Pancreas (tissue), 10 donors: ENCODE measurements at regions not wholly inside any gene's neighbourhood (a gene's known extent, or its start where the extent isn't known, plus 50 kb on each side); places are given as distances from the start of the nearest gene placed in this dataset.

Experiments
- ATAC-seq, 4 donors: fragments of 200-7000 bp; cut with Tn5 transposase; one replicate each; pipeline versions ENCODE4 v1.8.0 to v1.9.1; 2020; ENCODE audit warnings: mild to moderate bottlenecking in 4 of 4, moderate library complexity in 4 of 4
- DNase-seq, 6 donors: peaks; one replicate each; pipeline ENCODE4 v3.0.0-alpha.2; 2020
- FAIRE-seq: peaks from 2 replicates; lab custom pipeline; 2012; peaks lifted over from hg19 to GRCh38; lab: Jason Lieb, UNC
- H3K27ac ChIP-seq, 4 donors: fragments of 200-600 bp; sonication (generic); 1 replicate in 3 of 4; 2 replicates in 1 of 4; pipeline versions ENCODE4 v1.5.0 to v1.8.0; 2020
- H3K27me3 ChIP-seq, 4 donors: fragments of 200-600 bp; one replicate each; pipeline ENCODE4 v1.8.0; 2021
- H3K36me3 ChIP-seq, 3 donors: fragments of 200-600 bp; sonication (generic) in 1 of 3; one replicate each; pipeline versions ENCODE4 v1.5.0 to v1.8.0; 2020 to 2021
- H3K4me1 ChIP-seq, 3 donors: fragments of 200-600 bp; one replicate each; pipeline ENCODE4 v1.8.0; 2021
- H3K4me3 ChIP-seq, 4 donors: fragments of 200-600 bp; sonication (generic) in 2 of 4; one replicate each; pipeline versions ENCODE4 v1.5.0 to v1.8.0; 2020 to 2021
- H3K9me3 ChIP-seq, 4 donors: fragments of 200-600 bp; one replicate each; pipeline ENCODE4 v1.8.0; 2021
- CTCF ChIP-seq, 4 donors: fragments of 200-600 bp; sonication (generic) in 3 of 4; IDR thresholded peaks; one replicate each; pipeline versions ENCODE4 v1.5.0 to v1.8.0; 2021; ENCODE audit warnings: antibody characterized with exemption in 4 of 4
- WGBS, 2 donors: extraction: QIAGEN DNeasy Blood & Tissue Kit; methylation state at CpG; one replicate each; pipeline ENCODE4 v1.1.7; 2013; 5-methylcytosine and 5-hydroxymethylcytosine counted together
- intact Hi-C, 3 donors: fragments of 100-400 bp; cut with DNase I; formaldehyde crosslinking; loops; one replicate each; pipeline versions ENCODE4 v1.11.1 to v1.14.2; 2022
- donor health status: healthy with polysubstance abuse.
- donor health status: DM: no; HTN: no; CAD: no; lungs with moderate emphysema.
- donor health status: DM: no; HTN: no; CAD: no.
- donor health status: control.
- donor health status: control.
- donor health status: Bipolar disorder and iron deficiency.
- donor health status: DM: yes; HTN: yes; CAD: no.
- donor health status: DM: no; HTN: no; CAD: no.
- donor health status: DM: no; HTN: no; CAD: no.
- donor health status: DM: yes; HTN: yes; CAD: no.

GRCh38 chr2:160658851-160659250, 165.2 kb upstream of the RBMS1 start:
- Histone ChIP-seq H3K4me1 (no peaks in the 10 kb centered on the region), H3K36me3 (no peaks in the 10 kb centered on the region), H3K27me3 (no peaks in the 10 kb centered on the region), H3K9me3 (no peaks in the 10 kb centered on the region), H3K4me3 (no peak overlapping the region), H3K27ac (no peak overlapping the region)
- no peak for FAIRE-seq
- intact Hi-C loops, result no loop called here
- no peak for TF ChIP-seq CTCF (IDR thresholded peaks at IDR 0.05)
- no peak for ATAC-seq
- DNase-seq, result no peak

- H3K4me1 ChIP-seq, result no peaks in the 10 kb centered on the region
- ATAC-seq, result no peak
- TF ChIP-seq CTCF (IDR thresholded peaks at IDR 0.05), result no peak
- FAIRE-seq, result no peak
- no peaks in the 10 kb centered on the region for H3K27me3 ChIP-seq
- DNase-seq, result no peak
- H3K9me3 ChIP-seq, result no peaks in the 10 kb centered on the region
- intact Hi-C loops, result no loop called here
- H3K36me3 ChIP-seq, result no peaks in the 10 kb centered on the region
- 51 to 65% methylated on average over 2 of the region's 2 CpGs for WGBS, 2 donors
- no peak overlapping the region for H3K4me3 ChIP-seq
- H3K27ac ChIP-seq, result no peak overlapping the region
These were observed 167.1 kb upstream of the RBMS1 start for GRCh38 chr2:160660741-160661140.

- TF ChIP-seq CTCF (IDR thresholded peaks at IDR 0.05), result no peak
- 78 to 92% methylated on average over 2 of the region's 2 CpGs for WGBS, 2 donors
- Histone ChIP-seq H3K27ac (no peak overlapping the region), H3K4me1 (peaks cover 0 to 4% (median 0%) of the 10 kb centered on the region in 3 donors), H3K9me3 (no peaks in the 10 kb centered on the region), H3K4me3 (no peak overlapping the region), H3K27me3 (no peaks in the 10 kb centered on the region), H3K36me3 (no peaks in the 10 kb centered on the region)
- DNase-seq, result no peak
- intact Hi-C loops, result no loop called here
- no peak for ATAC-seq
- FAIRE-seq, result no peak
These were observed 171.1 kb upstream of the RBMS1 start for GRCh38 chr2:160664603-160665140.

- Histone ChIP-seq H3K27ac (peak overlapping the region in 1 of 4 donors; percentile 27), H3K9me3 (no peaks in the 10 kb centered on the region), H3K4me3 (no peak overlapping the region), H3K4me1 (peaks cover 0 to 4% (median 0%) of the 10 kb centered on the region in 3 donors), H3K27me3 (no peaks in the 10 kb centered on the region), H3K36me3 (no peaks in the 10 kb centered on the region)
- 29 to 40% methylated on average over 5 of the region's 5 CpGs for WGBS, 2 donors
- ATAC-seq (peak in 3 of 4 donors; percentile 79 to 96 (median 88)), DNase-seq (no peak), FAIRE-seq (peak; percentile 97)
- no peak for TF ChIP-seq CTCF (IDR thresholded peaks at IDR 0.05)
- intact Hi-C loops, result no loop called here
These were observed 172.8 kb upstream of the RBMS1 start for GRCh38 chr2:160666154-160667060.

- no peak overlapping the region for H3K27ac ChIP-seq
- H3K9me3 ChIP-seq, result no peaks in the 10 kb centered on the region
- TF ChIP-seq CTCF (IDR thresholded peaks at IDR 0.05), result no peak
- no peak overlapping the region for H3K4me3 ChIP-seq
- H3K4me1 ChIP-seq, result peaks cover 0 to 4% (median 0%) of the 10 kb centered on the region in 3 donors
- ATAC-seq (no peak), FAIRE-seq (peak; percentile 65), DNase-seq (no peak)
- H3K27me3 ChIP-seq, result no peaks in the 10 kb centered on the region
- intact Hi-C loops, result no loop called here
- H3K36me3 ChIP-seq, result no peaks in the 10 kb centered on the region
These were observed 174.2 kb upstream of the RBMS1 start for GRCh38 chr2:160667811-160668210.
